ENCODE measurements at regions not wholly inside any gene's neighbourhood (a gene's known extent, or its start where the extent isn't known, plus 50 kb on each side); places are given as distances from the start of the nearest gene placed in this dataset.

DNA sequence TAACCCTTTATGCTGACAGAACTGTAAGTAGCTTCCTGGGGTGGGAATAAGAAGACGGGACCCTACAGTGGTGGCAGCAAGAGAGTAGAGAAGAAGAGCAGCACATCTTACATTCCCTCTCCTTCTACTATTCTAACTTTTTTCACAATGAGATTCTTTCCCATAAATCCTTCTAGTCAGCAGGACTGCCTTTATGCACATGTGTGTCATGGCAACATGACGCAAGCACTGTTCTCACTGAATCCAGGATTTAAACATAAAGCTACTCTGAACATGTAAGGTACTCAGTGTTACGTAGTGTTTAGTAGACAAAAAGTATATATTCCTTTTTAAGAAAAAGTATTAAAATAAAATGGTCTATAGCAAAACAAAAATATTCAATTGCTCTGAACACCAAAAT, 309.7 kb upstream of the LYPLAL1 start:
- TF ChIP-seq EZH2phosphoT487 (IDR thresholded peaks at IDR 0.05; ENCODE audit: low read length) (no peak), CTCF (IDR thresholded peaks at IDR 0.05; ENCODE audit: low read length) (no peak)

Measured in MM.1S (cell line).